Spleen (tissue), 11 donors: ENCODE measurements at regions not wholly inside any gene's neighbourhood (a gene's known extent, or its start where the extent isn't known, plus 50 kb on each side); places are given as distances from the start of the nearest gene placed in this dataset.

Source experiments
- DNase-seq: peaks from one replicate; pipeline ENCODE4 v3.0.0-alpha.2; 2020
- H3K27ac ChIP-seq, 8 donors: fragments of 200-600 bp; sonication (generic) in 7 of 8; 1 replicate in 4 of 8; 2 replicates in 4 of 8; pipeline versions ENCODE4 v1.5.0 to v1.8.0; 2016 to 2021; ENCODE audit warnings: inconsistent platforms in 4 of 8, mild to moderate bottlenecking in 4 of 8, moderate library complexity in 1 of 8
- H3K27me3 ChIP-seq, 7 donors: fragments of 200-600 bp; sonication (generic) in 6 of 7; replicated peaks in 1 of 7; 1 replicate in 4 of 7; 2 replicates in 3 of 7; pipeline versions ENCODE4 v1.5.0 to v1.8.0; 2016 to 2021; ENCODE audit warnings: inconsistent platforms in 3 of 7, mild to moderate bottlenecking in 1 of 7
- H3K36me3 ChIP-seq, 6 donors: fragments of 200-600 bp; sonication (generic) in 5 of 6; 1 replicate in 4 of 6; 2 replicates in 2 of 6; pipeline versions ENCODE4 v1.5.0 to v1.8.0; 2016 to 2021; ENCODE audit warnings: inconsistent platforms in 2 of 6
- H3K4me1 ChIP-seq, 6 donors: fragments of 200-600 bp; sonication (generic) in 5 of 6; 1 replicate in 3 of 6; 2 replicates in 3 of 6; pipeline versions ENCODE4 v1.5.0 to v1.8.0; 2016 to 2021; ENCODE audit warnings: inconsistent platforms in 3 of 6
- H3K4me3 ChIP-seq, 8 donors: fragments of 200-600 bp; sonication (generic) in 7 of 8; 1 replicate in 4 of 8; 2 replicates in 4 of 8; pipeline versions ENCODE4 v1.5.0 to v1.8.0; 2016 to 2021; ENCODE audit warnings: inconsistent platforms in 4 of 8, mild to moderate bottlenecking in 4 of 8, moderate library complexity in 2 of 8
- H3K9me3 ChIP-seq, 8 donors: fragments of 200-600 bp; sonication (generic) in 7 of 8; 1 replicate in 4 of 8; 2 replicates in 4 of 8; pipeline versions ENCODE4 v1.5.0 to v1.8.0; 2016 to 2021; ENCODE audit warnings: inconsistent platforms in 4 of 8
- POLR2A ChIP-seq, 3 donors: fragments of 450-650 bp; IDR thresholded peaks; one replicate each; pipeline ENCODE4 v1.5.1; 2017; ENCODE audit warnings: antibody characterized with exemption in 3 of 3, mild to moderate bottlenecking in 1 of 3
- POLR2AphosphoS5 ChIP-seq, 3 donors: sonication (generic); formaldehyde crosslinking; IDR thresholded peaks; one replicate each; pipeline ENCODE4 v1.5.1; 2017; ENCODE audit warnings: antibody characterized with exemption in 3 of 3
- WGBS, 5 donors: extraction: QIAGEN DNeasy Blood & Tissue Kit in 3 of 5; methylation state at CpG; one replicate each; pipeline versions ENCODE4 v1.1.5 to v1.1.7; 2013 to 2018; 5-methylcytosine and 5-hydroxymethylcytosine counted together
- intact Hi-C: fragments of 100-400 bp; cut with DNase I; formaldehyde crosslinking; loops from one replicate; pipeline ENCODE4 v1.15.0; 2023; ENCODE audit warnings: low total_unique reads
- TF ChIP-seq, protein P1 (sequence below), 11 experiments: fragments of 200-600 bp in 7 of 11; fragments of 450-650 bp in 4 of 11; sonication (generic) in 4 of 11; IDR thresholded peaks in 8 of 11; conservative IDR thresholded peaks in 3 of 11; 1 replicate in 7 of 11; 2 replicates in 4 of 11; pipeline versions ENCODE4 v1.4.0 to v1.8.0; 2016 to 2021; ENCODE audit warnings: antibody characterized with exemption in 11 of 11, inconsistent platforms in 4 of 11, mild to moderate bottlenecking in 1 of 11
- donor health status: healthy with polysubstance abuse.
- donor health status: DM: no; HTN: no; CAD: no; lungs with moderate emphysema.
- donor health status: DM: no; HTN: no; CAD: no.
- donor health status: Bipolar disorder and iron deficiency.
- donor health status: healthy.
- donor health status: DM: no; HTN: no; CAD: no.
- donor health status: DM: yes; HTN: yes; CAD: no.

DNA sequence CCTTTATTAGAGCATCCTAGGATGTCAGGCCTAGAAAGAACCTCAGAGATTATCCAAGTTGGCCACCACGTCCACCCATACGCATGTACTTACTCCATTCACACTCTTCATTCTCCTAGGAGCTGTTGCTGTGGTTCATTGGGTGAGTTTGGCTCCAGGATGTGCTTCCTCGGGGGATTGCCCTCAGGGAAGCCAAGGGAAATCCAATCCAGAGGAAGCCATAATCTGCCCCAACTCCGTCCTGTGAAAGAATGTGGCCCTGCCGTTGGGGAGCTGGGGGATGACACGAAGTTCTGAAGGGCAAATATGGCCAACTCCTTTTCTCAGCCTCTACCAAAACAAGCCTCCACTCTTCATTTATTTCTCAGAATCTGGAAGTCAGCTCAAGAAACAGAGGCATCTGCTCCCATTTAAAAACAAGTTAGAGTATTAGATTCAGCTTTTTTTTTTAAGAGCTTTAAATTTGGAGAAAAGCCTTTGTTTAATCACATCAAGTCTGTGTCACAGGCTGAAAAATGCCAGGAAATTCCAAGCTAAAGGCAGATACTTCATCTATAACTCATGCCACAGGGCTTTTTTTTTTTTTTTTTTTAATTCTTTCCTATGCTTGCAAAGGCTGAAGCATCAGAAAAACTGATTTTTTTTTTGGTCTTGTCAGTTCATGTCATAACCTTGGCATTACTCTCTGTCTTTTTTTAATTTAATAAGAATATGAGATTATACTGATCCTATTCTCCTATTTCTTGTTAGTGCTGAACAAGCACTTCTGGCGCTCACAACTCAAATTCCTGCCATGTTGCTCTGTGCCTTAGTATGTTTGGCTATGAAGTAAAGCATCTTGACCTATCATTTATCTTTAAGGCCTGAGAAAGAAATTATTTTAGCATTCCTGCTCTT lies 480.9 kb upstream of the MARCKS start:
- no peak for DNase-seq
- Histone ChIP-seq H3K4me1 (no peaks in the 10 kb centered on the region), H3K27me3 (no peaks in the 10 kb centered on the region), H3K36me3 (no peaks in the 10 kb centered on the region), H3K4me3 (no peak overlapping the region), H3K27ac (no peak overlapping the region), H3K9me3 (no peaks in the 10 kb centered on the region)
- intact Hi-C loops, result no loop called here
- 70 to 83% (median 75%) methylated on average over 7 of the region's 7 CpGs for whole genome bisulfite sequencing, 5 donors
- TF ChIP-seq POLR2A (IDR thresholded peaks at IDR 0.05) (no peak), POLR2AphosphoS5 (IDR thresholded peaks at IDR 0.05) (no peak)
- TF ChIP-seq, protein P1, sequence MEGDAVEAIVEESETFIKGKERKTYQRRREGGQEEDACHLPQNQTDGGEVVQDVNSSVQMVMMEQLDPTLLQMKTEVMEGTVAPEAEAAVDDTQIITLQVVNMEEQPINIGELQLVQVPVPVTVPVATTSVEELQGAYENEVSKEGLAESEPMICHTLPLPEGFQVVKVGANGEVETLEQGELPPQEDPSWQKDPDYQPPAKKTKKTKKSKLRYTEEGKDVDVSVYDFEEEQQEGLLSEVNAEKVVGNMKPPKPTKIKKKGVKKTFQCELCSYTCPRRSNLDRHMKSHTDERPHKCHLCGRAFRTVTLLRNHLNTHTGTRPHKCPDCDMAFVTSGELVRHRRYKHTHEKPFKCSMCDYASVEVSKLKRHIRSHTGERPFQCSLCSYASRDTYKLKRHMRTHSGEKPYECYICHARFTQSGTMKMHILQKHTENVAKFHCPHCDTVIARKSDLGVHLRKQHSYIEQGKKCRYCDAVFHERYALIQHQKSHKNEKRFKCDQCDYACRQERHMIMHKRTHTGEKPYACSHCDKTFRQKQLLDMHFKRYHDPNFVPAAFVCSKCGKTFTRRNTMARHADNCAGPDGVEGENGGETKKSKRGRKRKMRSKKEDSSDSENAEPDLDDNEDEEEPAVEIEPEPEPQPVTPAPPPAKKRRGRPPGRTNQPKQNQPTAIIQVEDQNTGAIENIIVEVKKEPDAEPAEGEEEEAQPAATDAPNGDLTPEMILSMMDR (IDR thresholded peaks at IDR 0.05 in 8 of 11, conservative IDR thresholded peaks at IDR 0.05 in 3 of 11), result no peak

DNA sequence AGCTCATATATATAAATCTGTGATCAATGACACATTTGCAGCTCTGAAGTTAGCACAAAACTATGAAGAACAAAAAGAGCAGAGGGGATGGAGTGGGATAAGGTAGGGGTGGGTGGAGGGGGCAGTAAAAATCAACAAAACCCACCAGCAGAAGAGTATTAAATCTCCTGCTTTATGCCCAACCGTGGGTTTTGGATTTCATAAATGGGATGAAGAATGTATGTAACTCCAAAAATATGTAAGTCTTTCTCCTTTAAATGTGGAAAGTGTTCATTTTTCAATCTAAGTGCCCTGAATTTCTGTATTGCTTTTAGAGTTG lies 480.3 kb upstream of the MARCKS start:
- Histone ChIP-seq H3K27ac (no peak overlapping the region), H3K36me3 (no peaks in the 10 kb centered on the region), H3K4me3 (no peak overlapping the region), H3K27me3 (no peaks in the 10 kb centered on the region), H3K9me3 (no peaks in the 10 kb centered on the region), H3K4me1 (peaks cover 0 to 4% (median 1%) of the 10 kb centered on the region in 6 donors)
- no peak for DNase-seq
- TF ChIP-seq, protein P1 (IDR thresholded peaks at IDR 0.05 in 8 of 11, conservative IDR thresholded peaks at IDR 0.05 in 3 of 11), result no peak
- TF ChIP-seq POLR2AphosphoS5 (IDR thresholded peaks at IDR 0.05) (no peak), POLR2A (IDR thresholded peaks at IDR 0.05) (no peak)
- WGBS, 5 donors, result 76 to 86% (median 78%) methylated on average over 1 of the region's 1 CpG
- intact Hi-C loops, result no loop called here

DNA sequence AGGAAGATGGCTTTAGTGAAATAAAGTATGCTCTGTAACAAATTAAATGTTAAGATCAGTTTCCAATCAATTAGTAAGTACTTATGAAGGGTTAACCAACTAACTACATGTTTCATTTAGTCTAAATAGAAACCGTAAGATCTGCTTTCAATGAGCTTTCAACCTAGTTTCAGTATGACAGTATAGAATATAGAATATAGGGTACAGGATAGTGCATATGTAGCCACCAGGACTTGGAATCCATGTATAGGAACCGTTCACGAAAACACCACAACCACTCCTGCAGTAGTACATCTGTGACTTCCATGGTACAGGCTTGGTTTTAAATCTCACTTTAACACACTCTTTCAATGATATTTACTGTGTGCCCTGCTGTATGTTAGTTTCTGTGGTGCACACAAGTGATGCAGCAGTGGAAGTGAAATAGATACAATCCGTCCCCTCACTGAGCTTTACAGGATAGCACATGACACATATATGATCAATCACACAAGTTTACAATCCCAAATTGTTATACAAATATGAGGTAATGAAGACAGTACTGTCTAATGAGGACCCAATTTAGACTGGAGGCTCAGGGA lies 479.7 kb upstream of the MARCKS start:
- no peak overlapping the region for H3K4me3 ChIP-seq
- H3K4me1 ChIP-seq, result peaks cover 5 to 10% (median 7%) of the 10 kb centered on the region in 6 donors
- H3K9me3 ChIP-seq, result no peaks in the 10 kb centered on the region
- H3K36me3 ChIP-seq, result no peaks in the 10 kb centered on the region
- no peak for DNase-seq
- H3K27ac ChIP-seq, result no peak overlapping the region
- intact Hi-C loops, result no loop called here
- TF ChIP-seq, protein P1 (IDR thresholded peaks at IDR 0.05 in 8 of 11, conservative IDR thresholded peaks at IDR 0.05 in 3 of 11), result no peak
- TF ChIP-seq POLR2AphosphoS5 (IDR thresholded peaks at IDR 0.05) (no peak), POLR2A (IDR thresholded peaks at IDR 0.05) (no peak)
- WGBS, 5 donors, result 81 to 86% (median 82%) methylated on average over 4 of the region's 4 CpGs
- H3K27me3 ChIP-seq, result no peaks in the 10 kb centered on the region

DNA sequence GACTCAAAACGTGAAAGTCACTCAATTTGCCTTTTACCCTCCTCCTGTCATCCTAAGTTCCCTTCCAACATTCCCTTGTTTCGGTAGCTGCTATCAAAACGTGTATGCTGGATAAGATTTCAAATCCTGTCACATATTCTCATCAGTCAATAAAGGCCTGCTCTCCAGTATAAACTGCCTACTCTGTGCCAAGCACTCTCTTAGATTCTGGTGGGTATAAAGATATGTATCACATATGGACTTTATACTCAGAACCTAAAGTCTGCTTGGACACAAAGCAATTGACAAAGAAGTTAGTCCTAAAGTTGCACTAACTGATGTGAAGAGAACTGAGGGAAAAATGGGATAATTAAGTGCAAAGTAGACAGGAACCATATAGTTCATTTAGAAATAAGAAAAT lies 476.6 kb upstream of the MARCKS start:
- DNase-seq, result no peak
- WGBS, 5 donors, result 59 to 94% (median 73%) methylated on average over 2 to 3 of the region's 3 CpGs

More for the DNA sequence above, 476.6 kb upstream of the MARCKS start:
- Histone ChIP-seq H3K9me3 (no peaks in the 10 kb centered on the region), H3K27ac (no peak overlapping the region), H3K4me1 (peaks cover 5 to 10% (median 7%) of the 10 kb centered on the region in 6 donors), H3K36me3 (no peaks in the 10 kb centered on the region), H3K27me3 (no peaks in the 10 kb centered on the region), H3K4me3 (no peak overlapping the region)
- TF ChIP-seq, protein P1 (IDR thresholded peaks at IDR 0.05 in 8 of 11, conservative IDR thresholded peaks at IDR 0.05 in 3 of 11), result no peak
- TF ChIP-seq POLR2AphosphoS5 (IDR thresholded peaks at IDR 0.05), result no peak
- TF ChIP-seq POLR2A (IDR thresholded peaks at IDR 0.05), result no peak
- intact Hi-C loops, result no loop called here
